Muscle layer of duodenum (tissue), 2 donors: ENCODE measurements at regions not wholly inside any gene's neighbourhood (a gene's known extent, or its start where the extent isn't known, plus 50 kb on each side); places are given as distances from the start of the nearest gene placed in this dataset.

Experiments
- H3K27ac ChIP-seq: one replicate; pipeline ENCODE4 v1.7.0; 2013; ENCODE audit warnings: mild to moderate bottlenecking, low read length
- H3K27me3 ChIP-seq: one replicate; pipeline ENCODE4 v1.7.0; 2013; ENCODE audit warnings: low read depth, mild to moderate bottlenecking, control low read depth, low read length
- H3K36me3 ChIP-seq, 2 donors: one replicate each; pipeline ENCODE4 v1.7.0; 2013; ENCODE audit warnings: low read length in 2 of 2, control low read depth in 1 of 2, mild to moderate bottlenecking in 1 of 2; ENCODE audit not compliant: insufficient read depth in 2 of 2, control insufficient read depth in 1 of 2
- H3K4me1 ChIP-seq, 2 donors: one replicate each; pipeline ENCODE4 v1.7.0; 2013; ENCODE audit warnings: low read length in 2 of 2, mild to moderate bottlenecking in 2 of 2, control low read depth in 1 of 2, moderate library complexity in 1 of 2; ENCODE audit not compliant: insufficient read depth in 2 of 2, control insufficient read depth in 1 of 2
- H3K4me3 ChIP-seq, 2 donors: one replicate each; pipeline ENCODE4 v1.7.0; 2013; ENCODE audit warnings: low read length in 2 of 2, low read depth in 1 of 2, mild to moderate bottlenecking in 1 of 2
- H3K9me3 ChIP-seq, 2 donors: one replicate each; pipeline ENCODE4 v1.7.0; 2013; ENCODE audit warnings: low read length in 2 of 2, control low read depth in 1 of 2, mild to moderate bottlenecking in 1 of 2; ENCODE audit not compliant: control insufficient read depth in 1 of 2
- donor health status: healthy.

- H3K9me3 ChIP-seq = no peaks in the 10 kb centered on the region
- H3K4me3 ChIP-seq = no peak overlapping the region
- H3K27me3 ChIP-seq = no peaks in the 10 kb centered on the region
- H3K4me1 ChIP-seq = no peaks in the 10 kb centered on the region
- no peaks in the 10 kb centered on the region for H3K36me3 ChIP-seq
- no peak overlapping the region for H3K27ac ChIP-seq
Observed at GRCh38 chr10:64731016-64731415, 1209.8 kb downstream of the REEP3 start.

- H3K4me1 ChIP-seq = no peaks in the 10 kb centered on the region
- no peak overlapping the region for H3K4me3 ChIP-seq
- H3K36me3 ChIP-seq = no peaks in the 10 kb centered on the region
- H3K9me3 ChIP-seq = no peaks in the 10 kb centered on the region
- no peaks in the 10 kb centered on the region for H3K27me3 ChIP-seq
- no peak overlapping the region for H3K27ac ChIP-seq
Observed at GRCh38 chr10:64732372-64732957, 1211.3 kb downstream of the REEP3 start.

GRCh38 chr10:64733980-64734379 lies 1212.8 kb downstream of the REEP3 start:
- Histone ChIP-seq H3K27ac (no peak overlapping the region), H3K9me3 (no peaks in the 10 kb centered on the region), H3K27me3 (no peaks in the 10 kb centered on the region), H3K4me1 (no peaks in the 10 kb centered on the region), H3K4me3 (no peak overlapping the region), H3K36me3 (no peaks in the 10 kb centered on the region)

DNA sequence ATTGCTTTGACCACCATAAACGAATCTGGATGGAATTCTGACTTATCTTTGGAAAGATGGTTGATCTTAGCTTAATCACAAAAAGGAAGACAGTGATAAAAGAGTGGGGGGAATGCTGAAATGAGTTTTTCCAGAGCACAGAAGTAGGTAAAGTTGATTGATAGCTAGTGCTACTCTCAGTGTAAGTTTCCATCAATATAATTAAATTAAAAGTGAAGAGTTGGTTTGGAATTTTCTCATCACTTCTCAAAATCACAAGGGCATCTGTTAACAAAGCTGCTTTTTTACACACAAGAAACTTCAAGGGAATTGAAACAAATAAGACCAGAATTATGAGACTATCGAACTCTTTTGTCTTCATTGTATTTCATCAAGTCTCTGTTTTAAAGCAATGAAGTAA lies 1217.3 kb downstream of the REEP3 start:
- no peak overlapping the region for H3K4me3 ChIP-seq
- no peaks in the 10 kb centered on the region for H3K27me3 ChIP-seq
- H3K27ac ChIP-seq = no peak overlapping the region
- H3K9me3 ChIP-seq = peaks cover 0 to 4% of the 10 kb centered on the region in 2 donors
- no peaks in the 10 kb centered on the region for H3K4me1 ChIP-seq
- no peaks in the 10 kb centered on the region for H3K36me3 ChIP-seq

DNA sequence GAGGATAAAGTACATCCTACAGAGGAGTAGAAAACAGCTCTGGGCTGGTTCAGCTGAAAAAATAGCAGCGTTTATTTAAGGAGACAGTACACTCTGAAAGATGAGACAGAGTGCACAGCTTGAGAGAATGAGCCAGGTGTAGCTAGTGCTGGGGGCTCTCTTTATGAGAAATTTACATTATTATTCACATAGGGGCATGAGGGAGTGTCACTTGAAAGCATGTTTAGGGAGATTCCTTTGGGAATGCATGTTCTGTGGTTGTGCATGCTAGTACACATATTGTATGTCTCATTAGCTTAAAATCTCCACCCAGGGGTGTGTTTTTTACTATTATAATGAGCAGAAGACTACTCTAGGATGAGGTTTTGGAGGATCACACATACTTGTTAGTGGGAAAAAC lies 1224.4 kb downstream of the REEP3 start:
- no peaks in the 10 kb centered on the region for H3K27me3 ChIP-seq
- H3K36me3 ChIP-seq = no peaks in the 10 kb centered on the region
- H3K27ac ChIP-seq = no peak overlapping the region
- H3K4me1 ChIP-seq = no peaks in the 10 kb centered on the region
- peaks cover 0 to 4% of the 10 kb centered on the region in 2 donors for H3K9me3 ChIP-seq
- H3K4me3 ChIP-seq = no peak overlapping the region

- Histone ChIP-seq H3K27ac (no peak overlapping the region), H3K4me3 (no peak overlapping the region), H3K27me3 (no peaks in the 10 kb centered on the region), H3K9me3 (no peaks in the 10 kb centered on the region), H3K4me1 (no peaks in the 10 kb centered on the region), H3K36me3 (no peaks in the 10 kb centered on the region)
Observed at GRCh38 chr10:64750672-64751071, 1229.5 kb downstream of the REEP3 start.

- H3K9me3 ChIP-seq = no peaks in the 10 kb centered on the region
- no peaks in the 10 kb centered on the region for H3K27me3 ChIP-seq
Observed at GRCh38 chr10:64753516-64753915, 1232.3 kb downstream of the REEP3 start.

DNA sequence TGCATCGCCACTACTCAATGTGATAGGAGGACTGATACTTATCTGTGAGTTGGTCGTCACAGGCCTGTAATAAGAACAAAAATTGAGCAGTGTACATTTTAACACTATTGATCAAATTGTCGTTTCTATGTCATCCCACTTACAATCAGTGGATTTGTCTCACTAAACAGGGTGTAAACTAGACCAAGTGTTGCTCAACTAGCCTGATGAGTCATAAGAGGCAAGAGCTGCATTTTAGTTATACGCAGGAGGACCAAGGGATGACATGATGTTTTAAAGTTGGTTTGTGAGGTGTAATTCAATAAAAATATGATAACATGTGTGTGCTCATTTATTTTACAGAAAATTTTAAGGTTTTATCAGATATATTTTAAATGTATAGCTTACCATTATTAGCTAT lies 1239.2 kb downstream of the REEP3 start:
- H3K4me1 ChIP-seq = no peaks in the 10 kb centered on the region
- H3K4me3 ChIP-seq = no peak overlapping the region
- no peaks in the 10 kb centered on the region for H3K9me3 ChIP-seq
- no peak overlapping the region for H3K27ac ChIP-seq
- H3K36me3 ChIP-seq = no peaks in the 10 kb centered on the region
- H3K27me3 ChIP-seq = no peaks in the 10 kb centered on the region

More at GRCh38 chr10:64753516-64753915, 1232.3 kb downstream of the REEP3 start:
- no peaks in the 10 kb centered on the region for H3K36me3 ChIP-seq
- H3K4me3 ChIP-seq = no peak overlapping the region
- H3K27ac ChIP-seq = no peak overlapping the region
- no peaks in the 10 kb centered on the region for H3K4me1 ChIP-seq

- H3K4me3 ChIP-seq = no peak overlapping the region
- no peaks in the 10 kb centered on the region for H3K27me3 ChIP-seq
- no peaks in the 10 kb centered on the region for H3K36me3 ChIP-seq
- H3K27ac ChIP-seq = no peak overlapping the region
- no peaks in the 10 kb centered on the region for H3K4me1 ChIP-seq
- no peaks in the 10 kb centered on the region for H3K9me3 ChIP-seq
Observed at GRCh38 chr10:64762861-64763260, 1241.7 kb downstream of the REEP3 start.

DNA sequence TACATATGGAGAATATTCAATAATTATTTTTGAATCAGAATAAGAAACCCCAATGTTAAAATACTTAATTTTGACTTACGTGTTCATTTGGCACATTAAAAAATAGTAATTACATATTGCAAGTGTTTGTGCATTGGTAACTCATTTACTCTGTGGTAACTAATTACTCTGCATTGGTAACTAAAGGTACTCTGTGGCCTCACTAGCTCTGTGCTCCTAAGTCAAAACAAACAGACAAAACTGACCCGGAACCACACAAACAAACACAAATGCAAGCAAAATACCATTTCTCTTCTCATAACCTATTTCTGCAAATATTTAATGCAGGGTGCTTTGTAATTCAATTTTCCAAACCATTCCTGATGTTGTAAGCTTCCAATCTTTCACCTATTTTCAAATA lies 1244.3 kb downstream of the REEP3 start:
- Histone ChIP-seq H3K9me3 (no peaks in the 10 kb centered on the region), H3K27ac (no peak overlapping the region), H3K4me3 (no peak overlapping the region), H3K36me3 (no peaks in the 10 kb centered on the region), H3K4me1 (no peaks in the 10 kb centered on the region), H3K27me3 (no peaks in the 10 kb centered on the region)

DNA sequence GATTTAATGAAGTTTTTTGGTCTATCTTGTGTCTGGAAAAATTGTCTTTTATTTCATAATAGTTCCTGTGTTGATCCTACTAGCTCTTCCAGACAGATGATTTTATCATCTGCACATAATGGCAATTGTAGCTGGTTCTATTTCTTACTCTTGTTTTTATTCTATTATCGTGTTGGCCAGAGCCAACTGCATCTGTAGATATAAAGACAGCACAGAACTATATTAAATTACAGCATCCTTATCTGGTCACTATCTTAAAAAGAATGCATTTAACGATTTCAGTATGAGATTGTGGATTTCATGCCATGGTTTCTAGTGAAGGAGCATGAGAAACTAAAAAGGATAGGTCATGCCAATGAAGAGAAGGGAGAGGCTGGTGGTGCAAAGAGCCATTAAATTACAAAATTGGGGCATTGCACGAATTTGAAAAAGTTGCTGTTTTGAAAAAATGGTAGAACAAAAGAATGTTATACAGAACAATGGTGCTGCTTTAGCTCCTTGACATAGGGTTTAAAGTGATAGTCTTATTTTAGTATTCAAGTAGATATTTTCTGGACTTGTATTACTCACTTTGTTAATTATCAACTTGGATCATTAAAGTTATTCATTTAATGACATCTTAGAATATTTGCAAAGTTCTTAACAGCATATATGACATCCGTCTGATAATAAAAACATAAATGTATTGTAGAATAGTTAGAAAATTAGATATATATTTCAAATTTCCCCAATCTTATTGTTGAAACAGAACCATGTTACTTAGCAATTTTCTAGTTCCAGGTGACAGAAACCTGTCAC lies 1250.3 kb downstream of the REEP3 start:
- H3K4me1 ChIP-seq = no peaks in the 10 kb centered on the region
- no peak overlapping the region for H3K27ac ChIP-seq
- no peaks in the 10 kb centered on the region for H3K36me3 ChIP-seq
- H3K9me3 ChIP-seq = no peaks in the 10 kb centered on the region
- no peaks in the 10 kb centered on the region for H3K27me3 ChIP-seq
- H3K4me3 ChIP-seq = no peak overlapping the region

GRCh38 chr10:64773357-64773756 lies 1252.2 kb downstream of the REEP3 start:
- H3K9me3 ChIP-seq = no peaks in the 10 kb centered on the region
- H3K4me1 ChIP-seq = no peaks in the 10 kb centered on the region
- H3K4me3 ChIP-seq = no peak overlapping the region
- no peaks in the 10 kb centered on the region for H3K27me3 ChIP-seq
- H3K27ac ChIP-seq = no peak overlapping the region
- no peaks in the 10 kb centered on the region for H3K36me3 ChIP-seq
